ENCODE measurements at regions not wholly inside any gene's neighbourhood (a gene's known extent, or its start where the extent isn't known, plus 50 kb on each side); places are given as distances from the start of the nearest gene placed in this dataset.

GRCh38 chr12:130017591-130018449, 114.0 kb upstream of the TMEM132D start:
- Histone ChIP-seq H3K4me1 (no peaks in the 10 kb centered on the region), H3K9me3 (no peaks in the 10 kb centered on the region), H3K36me3 (no peaks in the 10 kb centered on the region), H3K27me3 (peaks cover 38% of the 10 kb centered on the region), H3K4me3 (no peak overlapping the region), H3K27ac (no peak overlapping the region)
- ATAC-seq (no peak), DNase-seq (no peak)
- no peak for TF ChIP-seq CTCF (IDR thresholded peaks at IDR 0.05)
- intact Hi-C loops (cut with DNase I): no loop called here

- H3K36me3 ChIP-seq: no peaks in the 10 kb centered on the region
- intact Hi-C loops (cut with DNase I): no loop called here
- peaks cover 31% of the 10 kb centered on the region for H3K27me3 ChIP-seq
- no peak for TF ChIP-seq CTCF (IDR thresholded peaks at IDR 0.05)
- ATAC-seq: no peak
- no peaks in the 10 kb centered on the region for H3K9me3 ChIP-seq
- no peaks in the 10 kb centered on the region for H3K4me1 ChIP-seq
- DNase-seq: no peak
- no peak overlapping the region for H3K4me3 ChIP-seq
- H3K27ac ChIP-seq: no peak overlapping the region
Observed at GRCh38 chr12:130018614-130019013, 114.8 kb upstream of the TMEM132D start.

- peak; percentile 60 for TF ChIP-seq CTCF (IDR thresholded peaks at IDR 0.05)
- intact Hi-C loops (cut with DNase I): no loop called here
- Histone ChIP-seq H3K4me3 (no peak overlapping the region), H3K27me3 (peaks cover 12% of the 10 kb centered on the region), H3K9me3 (no peaks in the 10 kb centered on the region), H3K27ac (no peak overlapping the region), H3K36me3 (no peaks in the 10 kb centered on the region), H3K4me1 (no peaks in the 10 kb centered on the region)
- DNase-seq: no peak
- peak; percentile 39 for ATAC-seq
Observed at GRCh38 chr12:130026608-130027176, 122.9 kb upstream of the TMEM132D start.

- intact Hi-C loops (cut with DNase I): no loop called here
- H3K9me3 ChIP-seq: no peaks in the 10 kb centered on the region
Observed at GRCh38 chr12:130027798-130028197, 124.0 kb upstream of the TMEM132D start.

GRCh38 chr12:130029151-130029550, 125.3 kb upstream of the TMEM132D start:
- TF ChIP-seq CTCF (IDR thresholded peaks at IDR 0.05): no peak
- no peaks in the 10 kb centered on the region for H3K36me3 ChIP-seq
- H3K27ac ChIP-seq: no peak overlapping the region
- no peaks in the 10 kb centered on the region for H3K4me1 ChIP-seq
- no peak overlapping the region for H3K4me3 ChIP-seq
- DNase-seq (no peak), ATAC-seq (no peak)
- H3K27me3 ChIP-seq: peaks cover 31% of the 10 kb centered on the region
- intact Hi-C loops (cut with DNase I): no loop called here
- no peaks in the 10 kb centered on the region for H3K9me3 ChIP-seq

More at GRCh38 chr12:130027798-130028197, 124.0 kb upstream of the TMEM132D start:
- no peak overlapping the region for H3K4me3 ChIP-seq
- no peak for DNase-seq
- no peak for ATAC-seq
- H3K36me3 ChIP-seq: no peaks in the 10 kb centered on the region
- no peaks in the 10 kb centered on the region for H3K4me1 ChIP-seq
- no peak for TF ChIP-seq CTCF (IDR thresholded peaks at IDR 0.05)
- H3K27ac ChIP-seq: no peak overlapping the region
- peaks cover 19% of the 10 kb centered on the region for H3K27me3 ChIP-seq

All from upper lobe of right lung (tissue), 1 donor.